ENCODE measurements at regions not wholly inside any gene's neighbourhood (a gene's known extent, or its start where the extent isn't known, plus 50 kb on each side); places are given as distances from the start of the nearest gene placed in this dataset.

GRCh38 chr9:106356924-106357323 lies 506.0 kb upstream of the ZNF462 start:
- DNase-seq, result no peak

GRCh38 chr9:106358331-106358730 lies 504.6 kb upstream of the ZNF462 start:
- DNase-seq, result no peak

GRCh38 chr9:106376689-106377088 lies 486.3 kb upstream of the ZNF462 start:
- no peak for DNase-seq

GRCh38 chr9:106383072-106383471 lies 479.9 kb upstream of the ZNF462 start:
- no peak for DNase-seq

GRCh38 chr9:106387965-106388364 lies 475.0 kb upstream of the ZNF462 start:
- DNase-seq, result no peak

GRCh38 chr9:106393226-106393625 lies 469.7 kb upstream of the ZNF462 start:
- no peak for DNase-seq

GRCh38 chr9:106400170-106400569 lies 462.8 kb upstream of the ZNF462 start:
- no peak for DNase-seq

GRCh38 chr9:106400950-106401349 lies 462.0 kb upstream of the ZNF462 start:
- no peak for DNase-seq

- no peak for DNase-seq
Measured at GRCh38 chr9:106403081-106403480, 459.9 kb upstream of the ZNF462 start.

- no peak for DNase-seq
Measured at GRCh38 chr9:106404137-106404536, 458.8 kb upstream of the ZNF462 start.

- no peak for DNase-seq
Measured at GRCh38 chr9:106405871-106406435, 457.0 kb upstream of the ZNF462 start.

- DNase-seq, result no peak
Measured at GRCh38 chr9:106414042-106414441, 448.9 kb upstream of the ZNF462 start.

- DNase-seq, result no peak
Measured at GRCh38 chr9:106417685-106418084, 445.3 kb upstream of the ZNF462 start.

GRCh38 chr9:106419829-106420228 lies 443.1 kb upstream of the ZNF462 start:
- peak; percentile 5 for DNase-seq

GRCh38 chr9:106420511-106420944 lies 442.4 kb upstream of the ZNF462 start:
- DNase-seq, result peak; percentile 86

- DNase-seq, result no peak
Measured at GRCh38 chr9:106421772-106422171, 441.2 kb upstream of the ZNF462 start.

GRCh38 chr9:106423575-106423974 lies 439.4 kb upstream of the ZNF462 start:
- DNase-seq, result no peak

- no peak for DNase-seq
Measured at GRCh38 chr9:106432631-106433030, 430.3 kb upstream of the ZNF462 start.

GRCh38 chr9:106438928-106439327 lies 424.0 kb upstream of the ZNF462 start:
- DNase-seq, result no peak

GRCh38 chr9:106441283-106441682 lies 421.7 kb upstream of the ZNF462 start:
- no peak for DNase-seq

- no peak for DNase-seq
Measured at GRCh38 chr9:106443520-106443919, 419.4 kb upstream of the ZNF462 start.

GRCh38 chr9:106445107-106445506 lies 417.9 kb upstream of the ZNF462 start:
- DNase-seq, result no peak

- DNase-seq, result no peak
Measured at GRCh38 chr9:106449336-106449927, 413.5 kb upstream of the ZNF462 start.

- DNase-seq, result no peak
Measured at GRCh38 chr9:106450549-106450948, 412.4 kb upstream of the ZNF462 start.

- DNase-seq, result no peak
Measured at GRCh38 chr9:106451223-106451622, 411.7 kb upstream of the ZNF462 start.
